HG02973 (cell line): ENCODE measurements at regions not wholly inside any gene's neighbourhood (a gene's known extent, or its start where the extent isn't known, plus 50 kb on each side); places are given as distances from the start of the nearest gene placed in this dataset.
"Not testable (repeated sequence)": the region's sequence is repeated elsewhere in the genome, so short reads cannot be mapped to it uniquely, and the experiment has no call there.

Experiments used
- ATAC-seq: cut with Tn5 transposase; IDR thresholded peaks from one replicate; pipeline ENCODE4 v1.9.1; 2021; ENCODE audit warnings: moderate library complexity; ENCODE audit not compliant: unreplicated experiment

GRCh38 chr5:144742361-144742760, 571.7 kb downstream of the KCTD16 start:
- ATAC-seq, result no peak

- no peak for ATAC-seq
Observed at GRCh38 chr5:144731786-144732185, 561.1 kb downstream of the KCTD16 start.

GRCh38 chr5:144712090-144712489, 541.4 kb downstream of the KCTD16 start:
- peak; percentile 90 for ATAC-seq

GRCh38 chr5:144711172-144711571, 540.5 kb downstream of the KCTD16 start:
- ATAC-seq, result no peak

- no peak for ATAC-seq
Observed at GRCh38 chr5:144710637-144711036, 540.0 kb downstream of the KCTD16 start.

- no peak for ATAC-seq
Observed at GRCh38 chr5:144703776-144704175, 533.1 kb downstream of the KCTD16 start.

- no peak for ATAC-seq
Observed at GRCh38 chr5:144698484-144698883, 527.8 kb downstream of the KCTD16 start.

GRCh38 chr5:144697847-144698262, 527.2 kb downstream of the KCTD16 start:
- no peak for ATAC-seq

GRCh38 chr5:144691936-144692335, 521.3 kb downstream of the KCTD16 start:
- no peak for ATAC-seq

- ATAC-seq, result no peak
Observed at GRCh38 chr5:144684899-144685298, 514.2 kb downstream of the KCTD16 start.

GRCh38 chr5:144680711-144681110, 510.0 kb downstream of the KCTD16 start:
- ATAC-seq, result no peak

GRCh38 chr5:144671066-144671465, 500.4 kb downstream of the KCTD16 start:
- ATAC-seq, result no peak

- ATAC-seq, result no peak
Observed at GRCh38 chr5:144659634-144660227, 489.1 kb downstream of the KCTD16 start.

- ATAC-seq, result no peak
Observed at GRCh38 chr5:144644317-144644716, 473.6 kb downstream of the KCTD16 start.

GRCh38 chr5:144638787-144639186, 468.1 kb downstream of the KCTD16 start:
- ATAC-seq, result no peak

GRCh38 chr5:144634138-144634537, 463.5 kb downstream of the KCTD16 start:
- ATAC-seq, result no peak

GRCh38 chr5:144598451-144599068, 427.9 kb downstream of the KCTD16 start:
- ATAC-seq, result no peak

- ATAC-seq, result no peak
Observed at GRCh38 chr5:144596517-144596916, 425.8 kb downstream of the KCTD16 start.

- ATAC-seq, result no peak
Observed at GRCh38 chr5:144594919-144595318, 424.2 kb downstream of the KCTD16 start.

- not testable (repeated sequence) for ATAC-seq
Observed at GRCh38 chr5:144594234-144594633, 423.6 kb downstream of the KCTD16 start.

GRCh38 chr5:144585681-144586080, 415.0 kb downstream of the KCTD16 start:
- ATAC-seq, result no peak

- no peak for ATAC-seq
Observed at GRCh38 chr5:144583541-144584449, 413.1 kb downstream of the KCTD16 start.
